ENCODE measurements at regions not wholly inside any gene's neighbourhood (a gene's known extent, or its start where the extent isn't known, plus 50 kb on each side); places are given as distances from the start of the nearest gene placed in this dataset.

DNA sequence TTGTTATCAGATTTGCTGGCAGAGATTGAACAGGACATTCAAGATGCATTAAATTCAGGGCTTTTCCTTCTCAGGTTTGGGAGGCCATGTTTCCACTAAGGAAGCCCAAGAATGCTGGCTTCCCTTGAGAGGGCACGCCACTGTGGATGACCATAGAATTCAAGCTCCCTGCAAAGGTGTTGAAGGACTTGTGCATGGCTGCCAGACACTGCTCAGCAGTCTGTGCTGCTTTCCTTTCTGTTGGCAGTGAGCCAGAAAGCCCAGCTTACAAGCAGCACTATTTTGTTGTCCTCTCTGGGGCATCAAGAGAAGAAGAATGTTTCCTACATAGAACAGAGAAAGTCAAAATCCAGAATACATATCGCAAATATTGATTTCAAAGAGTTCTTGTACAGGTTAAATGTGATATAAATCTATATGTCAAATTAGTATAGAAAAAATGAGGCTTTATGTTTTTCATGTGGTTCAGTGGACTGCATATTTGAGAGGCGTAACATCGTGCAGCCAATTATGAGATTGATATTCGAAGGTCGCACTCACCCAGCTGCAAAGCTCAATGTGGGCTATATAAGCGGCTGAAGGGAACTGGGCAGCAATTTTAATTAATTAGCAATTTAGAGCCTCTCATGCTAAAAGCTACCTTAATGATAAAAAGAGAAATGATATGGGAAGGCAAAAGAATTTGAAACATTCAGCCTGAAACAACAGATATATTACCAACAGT, 103.1 kb upstream of the ISL1 start:
- no peak for TF ChIP-seq TAF7 (optimal IDR thresholded peaks at IDR 0.05; ENCODE audit: borderline replicate concordance, low read depth, low read length)
- TF ChIP-seq, protein P1, sequence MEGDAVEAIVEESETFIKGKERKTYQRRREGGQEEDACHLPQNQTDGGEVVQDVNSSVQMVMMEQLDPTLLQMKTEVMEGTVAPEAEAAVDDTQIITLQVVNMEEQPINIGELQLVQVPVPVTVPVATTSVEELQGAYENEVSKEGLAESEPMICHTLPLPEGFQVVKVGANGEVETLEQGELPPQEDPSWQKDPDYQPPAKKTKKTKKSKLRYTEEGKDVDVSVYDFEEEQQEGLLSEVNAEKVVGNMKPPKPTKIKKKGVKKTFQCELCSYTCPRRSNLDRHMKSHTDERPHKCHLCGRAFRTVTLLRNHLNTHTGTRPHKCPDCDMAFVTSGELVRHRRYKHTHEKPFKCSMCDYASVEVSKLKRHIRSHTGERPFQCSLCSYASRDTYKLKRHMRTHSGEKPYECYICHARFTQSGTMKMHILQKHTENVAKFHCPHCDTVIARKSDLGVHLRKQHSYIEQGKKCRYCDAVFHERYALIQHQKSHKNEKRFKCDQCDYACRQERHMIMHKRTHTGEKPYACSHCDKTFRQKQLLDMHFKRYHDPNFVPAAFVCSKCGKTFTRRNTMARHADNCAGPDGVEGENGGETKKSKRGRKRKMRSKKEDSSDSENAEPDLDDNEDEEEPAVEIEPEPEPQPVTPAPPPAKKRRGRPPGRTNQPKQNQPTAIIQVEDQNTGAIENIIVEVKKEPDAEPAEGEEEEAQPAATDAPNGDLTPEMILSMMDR (IDR thresholded peaks at IDR 0.05; ENCODE audit: control extremely low read depth in 1 of 3, insufficient read depth in 1 of 3, low read depth in 1 of 3, low read length in 3 of 3): no peak
- TF ChIP-seq POLR2AphosphoS5 (IDR thresholded peaks at IDR 0.05; ENCODE audit: low read depth, low read length): no peak
- TF ChIP-seq RNF2 (IDR thresholded peaks at IDR 0.05; ENCODE audit: borderline replicate concordance, low read depth, low read length, missing control alignments, poor library complexity, severe bottlenecking): no peak
- TF ChIP-seq TBP (IDR thresholded peaks at IDR 0.05; ENCODE audit: low read depth, low read length): no peak
- TF ChIP-seq POLR2A (IDR thresholded peaks at IDR 0.05; ENCODE audit: control extremely low read depth in 1 of 2, low read depth in 2 of 2, low read length in 2 of 2): no peak

Measured in H1 (cell line).